IMR-90 (cell line): ENCODE measurements at regions not wholly inside any gene's neighbourhood (a gene's known extent, or its start where the extent isn't known, plus 50 kb on each side); places are given as distances from the start of the nearest gene placed in this dataset.

Experiments
- MXI1 ChIP-seq: IDR thresholded peaks from 2 replicates; pipeline ENCODE4 v1.6.1; 2012; ENCODE audit warnings: low read depth, mild to moderate bottlenecking, low read length, moderate library complexity, borderline replicate concordance
- POLR2A ChIP-seq: IDR thresholded peaks from 2 replicates; pipeline ENCODE4 v1.6.1; 2012; ENCODE audit warnings: mild to moderate bottlenecking, low read depth, low read length
- RAD21 ChIP-seq: IDR thresholded peaks from 2 replicates; pipeline ENCODE4 v1.6.1; 2012; ENCODE audit warnings: low read length, improper control_type of control experiment
- RCOR1 ChIP-seq: IDR thresholded peaks from 2 replicates; pipeline ENCODE4 v1.6.1; 2012; ENCODE audit warnings: mild to moderate bottlenecking, low read length, improper control_type of control experiment; ENCODE audit not compliant: insufficient replicate concordance
- RFX5 ChIP-seq: IDR thresholded peaks from 2 replicates; pipeline ENCODE4 v1.8.0; 2012; ENCODE audit warnings: low read depth, mild to moderate bottlenecking, low read length, moderate library complexity
- TF ChIP-seq, protein P1 (sequence below): conservative IDR thresholded peaks from 2 replicates; pipeline ENCODE4 v1.5.1; 2012; ENCODE audit warnings: mild to moderate bottlenecking, low read depth, low read length, improper control_type of control experiment
- TF ChIP-seq, protein P2 (sequence below): fragments of 150-350 bp; IDR thresholded peaks from 2 replicates; pipeline ENCODE4 v1.6.1; 2017; ENCODE audit warnings: mild to moderate bottlenecking, antibody characterized with exemption, low read length, low read depth

DNA sequence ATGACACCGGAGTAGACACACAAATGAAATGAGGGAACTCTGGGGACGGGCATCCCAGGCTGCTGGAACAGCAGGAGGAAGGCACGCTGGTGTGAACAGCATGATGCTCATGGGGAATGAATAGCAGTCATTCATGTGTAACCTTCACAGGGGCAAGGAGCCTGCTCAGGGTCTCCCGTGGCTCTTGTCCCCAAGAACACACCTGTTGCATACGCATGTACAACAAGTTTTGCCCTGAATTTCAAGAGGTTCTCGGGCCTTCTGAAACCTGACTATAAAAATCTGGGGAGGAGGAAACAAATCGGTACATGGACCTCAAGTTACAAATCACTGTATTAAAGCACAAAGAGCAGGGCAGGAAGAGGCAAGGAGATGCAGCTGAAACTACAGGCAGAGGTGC is 93.4 kb downstream of the RRAGC start:
- no peak for TF ChIP-seq POLR2A
- TF ChIP-seq, protein P1, sequence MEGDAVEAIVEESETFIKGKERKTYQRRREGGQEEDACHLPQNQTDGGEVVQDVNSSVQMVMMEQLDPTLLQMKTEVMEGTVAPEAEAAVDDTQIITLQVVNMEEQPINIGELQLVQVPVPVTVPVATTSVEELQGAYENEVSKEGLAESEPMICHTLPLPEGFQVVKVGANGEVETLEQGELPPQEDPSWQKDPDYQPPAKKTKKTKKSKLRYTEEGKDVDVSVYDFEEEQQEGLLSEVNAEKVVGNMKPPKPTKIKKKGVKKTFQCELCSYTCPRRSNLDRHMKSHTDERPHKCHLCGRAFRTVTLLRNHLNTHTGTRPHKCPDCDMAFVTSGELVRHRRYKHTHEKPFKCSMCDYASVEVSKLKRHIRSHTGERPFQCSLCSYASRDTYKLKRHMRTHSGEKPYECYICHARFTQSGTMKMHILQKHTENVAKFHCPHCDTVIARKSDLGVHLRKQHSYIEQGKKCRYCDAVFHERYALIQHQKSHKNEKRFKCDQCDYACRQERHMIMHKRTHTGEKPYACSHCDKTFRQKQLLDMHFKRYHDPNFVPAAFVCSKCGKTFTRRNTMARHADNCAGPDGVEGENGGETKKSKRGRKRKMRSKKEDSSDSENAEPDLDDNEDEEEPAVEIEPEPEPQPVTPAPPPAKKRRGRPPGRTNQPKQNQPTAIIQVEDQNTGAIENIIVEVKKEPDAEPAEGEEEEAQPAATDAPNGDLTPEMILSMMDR, result no peak
- TF ChIP-seq RCOR1, result no peak
- no peak for TF ChIP-seq RAD21
- no peak for TF ChIP-seq MXI1
- no peak for TF ChIP-seq RFX5
- TF ChIP-seq, protein P2, sequence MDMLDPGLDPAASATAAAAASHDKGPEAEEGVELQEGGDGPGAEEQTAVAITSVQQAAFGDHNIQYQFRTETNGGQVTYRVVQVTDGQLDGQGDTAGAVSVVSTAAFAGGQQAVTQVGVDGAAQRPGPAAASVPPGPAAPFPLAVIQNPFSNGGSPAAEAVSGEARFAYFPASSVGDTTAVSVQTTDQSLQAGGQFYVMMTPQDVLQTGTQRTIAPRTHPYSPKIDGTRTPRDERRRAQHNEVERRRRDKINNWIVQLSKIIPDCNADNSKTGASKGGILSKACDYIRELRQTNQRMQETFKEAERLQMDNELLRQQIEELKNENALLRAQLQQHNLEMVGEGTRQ, result no peak
